ENCODE measurements at regions not wholly inside any gene's neighbourhood (a gene's known extent, or its start where the extent isn't known, plus 50 kb on each side); places are given as distances from the start of the nearest gene placed in this dataset.

DNA sequence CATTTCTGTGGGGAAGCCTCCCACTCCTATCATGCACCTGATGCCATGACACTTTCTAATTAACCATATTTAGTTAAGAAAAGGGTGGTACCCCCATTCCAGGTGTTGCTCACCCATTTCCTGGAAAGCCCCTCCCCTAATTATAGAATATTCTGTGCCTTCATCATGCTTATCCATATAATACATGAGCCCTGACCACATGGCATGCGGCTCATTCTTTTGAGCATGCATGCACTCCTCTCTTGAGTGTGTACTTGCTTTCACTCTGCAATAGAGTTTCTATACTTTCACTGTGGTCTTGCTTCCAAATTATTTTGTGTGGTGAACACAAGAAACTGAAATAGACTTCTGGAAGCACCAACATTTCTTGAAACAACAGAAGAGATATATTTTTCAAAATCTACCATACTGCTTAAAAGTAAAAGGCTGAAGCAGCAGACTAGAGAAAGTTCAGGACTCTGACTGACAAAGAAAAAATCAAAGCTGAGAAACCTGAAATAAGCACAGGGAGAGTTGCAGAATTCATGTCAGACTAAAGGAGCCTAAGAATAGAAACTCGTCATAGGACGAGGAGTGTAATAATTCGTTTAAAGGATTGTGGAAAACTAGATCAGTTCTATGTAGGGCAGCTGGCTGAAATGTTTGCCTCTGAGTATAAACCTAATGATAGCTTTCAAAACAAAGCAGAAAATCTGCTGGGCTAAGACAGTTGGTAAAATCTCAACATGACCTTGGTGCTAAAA, 144.8 kb downstream of the KITLG start (continued):
- no peak for TF ChIP-seq ZNF207 (IDR thresholded peaks at IDR 0.05; ENCODE audit: borderline replicate concordance)
- TF ChIP-seq, protein P1, sequence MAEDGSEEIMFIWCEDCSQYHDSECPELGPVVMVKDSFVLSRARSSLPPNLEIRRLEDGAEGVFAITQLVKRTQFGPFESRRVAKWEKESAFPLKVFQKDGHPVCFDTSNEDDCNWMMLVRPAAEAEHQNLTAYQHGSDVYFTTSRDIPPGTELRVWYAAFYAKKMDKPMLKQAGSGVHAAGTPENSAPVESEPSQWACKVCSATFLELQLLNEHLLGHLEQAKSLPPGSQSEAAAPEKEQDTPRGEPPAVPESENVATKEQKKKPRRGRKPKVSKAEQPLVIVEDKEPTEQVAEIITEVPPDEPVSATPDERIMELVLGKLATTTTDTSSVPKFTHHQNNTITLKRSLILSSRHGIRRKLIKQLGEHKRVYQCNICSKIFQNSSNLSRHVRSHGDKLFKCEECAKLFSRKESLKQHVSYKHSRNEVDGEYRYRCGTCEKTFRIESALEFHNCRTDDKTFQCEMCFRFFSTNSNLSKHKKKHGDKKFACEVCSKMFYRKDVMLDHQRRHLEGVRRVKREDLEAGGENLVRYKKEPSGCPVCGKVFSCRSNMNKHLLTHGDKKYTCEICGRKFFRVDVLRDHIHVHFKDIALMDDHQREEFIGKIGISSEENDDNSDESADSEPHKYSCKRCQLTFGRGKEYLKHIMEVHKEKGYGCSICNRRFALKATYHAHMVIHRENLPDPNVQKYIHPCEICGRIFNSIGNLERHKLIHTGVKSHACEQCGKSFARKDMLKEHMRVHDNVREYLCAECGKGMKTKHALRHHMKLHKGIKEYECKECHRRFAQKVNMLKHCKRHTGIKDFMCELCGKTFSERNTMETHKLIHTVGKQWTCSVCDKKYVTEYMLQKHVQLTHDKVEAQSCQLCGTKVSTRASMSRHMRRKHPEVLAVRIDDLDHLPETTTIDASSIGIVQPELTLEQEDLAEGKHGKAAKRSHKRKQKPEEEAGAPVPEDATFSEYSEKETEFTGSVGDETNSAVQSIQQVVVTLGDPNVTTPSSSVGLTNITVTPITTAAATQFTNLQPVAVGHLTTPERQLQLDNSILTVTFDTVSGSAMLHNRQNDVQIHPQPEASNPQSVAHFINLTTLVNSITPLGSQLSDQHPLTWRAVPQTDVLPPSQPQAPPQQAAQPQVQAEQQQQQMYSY (CRISPR knock-in tag; IDR thresholded peaks at IDR 0.05) = no peak
- TF ChIP-seq MXI1 (IDR thresholded peaks at IDR 0.05; ENCODE audit: low read depth, low read length) = no peak
- TF ChIP-seq, protein P2, sequence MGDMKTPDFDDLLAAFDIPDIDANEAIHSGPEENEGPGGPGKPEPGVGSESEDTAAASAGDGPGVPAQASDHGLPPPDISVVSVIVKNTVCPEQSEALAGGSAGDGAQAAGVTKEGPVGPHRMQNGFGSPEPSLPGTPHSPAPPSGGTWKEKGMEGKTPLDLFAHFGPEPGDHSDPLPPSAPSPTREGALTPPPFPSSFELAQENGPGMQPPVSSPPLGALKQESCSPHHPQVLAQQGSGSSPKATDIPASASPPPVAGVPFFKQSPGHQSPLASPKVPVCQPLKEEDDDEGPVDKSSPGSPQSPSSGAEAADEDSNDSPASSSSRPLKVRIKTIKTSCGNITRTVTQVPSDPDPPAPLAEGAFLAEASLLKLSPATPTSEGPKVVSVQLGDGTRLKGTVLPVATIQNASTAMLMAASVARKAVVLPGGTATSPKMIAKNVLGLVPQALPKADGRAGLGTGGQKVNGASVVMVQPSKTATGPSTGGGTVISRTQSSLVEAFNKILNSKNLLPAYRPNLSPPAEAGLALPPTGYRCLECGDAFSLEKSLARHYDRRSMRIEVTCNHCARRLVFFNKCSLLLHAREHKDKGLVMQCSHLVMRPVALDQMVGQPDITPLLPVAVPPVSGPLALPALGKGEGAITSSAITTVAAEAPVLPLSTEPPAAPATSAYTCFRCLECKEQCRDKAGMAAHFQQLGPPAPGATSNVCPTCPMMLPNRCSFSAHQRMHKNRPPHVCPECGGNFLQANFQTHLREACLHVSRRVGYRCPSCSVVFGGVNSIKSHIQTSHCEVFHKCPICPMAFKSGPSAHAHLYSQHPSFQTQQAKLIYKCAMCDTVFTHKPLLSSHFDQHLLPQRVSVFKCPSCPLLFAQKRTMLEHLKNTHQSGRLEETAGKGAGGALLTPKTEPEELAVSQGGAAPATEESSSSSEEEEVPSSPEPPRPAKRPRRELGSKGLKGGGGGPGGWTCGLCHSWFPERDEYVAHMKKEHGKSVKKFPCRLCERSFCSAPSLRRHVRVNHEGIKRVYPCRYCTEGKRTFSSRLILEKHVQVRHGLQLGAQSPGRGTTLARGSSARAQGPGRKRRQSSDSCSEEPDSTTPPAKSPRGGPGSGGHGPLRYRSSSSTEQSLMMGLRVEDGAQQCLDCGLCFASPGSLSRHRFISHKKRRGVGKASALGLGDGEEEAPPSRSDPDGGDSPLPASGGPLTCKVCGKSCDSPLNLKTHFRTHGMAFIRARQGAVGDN (IDR thresholded peaks at IDR 0.05) = no peak
- TF ChIP-seq, protein P3, sequence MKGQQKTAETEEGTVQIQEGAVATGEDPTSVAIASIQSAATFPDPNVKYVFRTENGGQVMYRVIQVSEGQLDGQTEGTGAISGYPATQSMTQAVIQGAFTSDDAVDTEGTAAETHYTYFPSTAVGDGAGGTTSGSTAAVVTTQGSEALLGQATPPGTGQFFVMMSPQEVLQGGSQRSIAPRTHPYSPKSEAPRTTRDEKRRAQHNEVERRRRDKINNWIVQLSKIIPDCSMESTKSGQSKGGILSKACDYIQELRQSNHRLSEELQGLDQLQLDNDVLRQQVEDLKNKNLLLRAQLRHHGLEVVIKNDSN (IDR thresholded peaks at IDR 0.05; ENCODE audit: borderline replicate concordance, extremely low read length, insufficient read depth, low read depth, low read length) = no peak
- no peak for TF ChIP-seq ZNF274 (IDR thresholded peaks at IDR 0.05; ENCODE audit: insufficient read depth, insufficient read length)
- TF ChIP-seq CBX5 (IDR thresholded peaks at IDR 0.05; ENCODE audit: low read depth) = no peak
- TF ChIP-seq SMAD1 (IDR thresholded peaks at IDR 0.05; ENCODE audit: low read depth, partially characterized antibody) = no peak
- TF ChIP-seq ZNF217 (IDR thresholded peaks at IDR 0.05) = no peak
